Neuronal stem cell (in vitro differentiated cells): ENCODE measurements at regions not wholly inside any gene's neighbourhood (a gene's known extent, or its start where the extent isn't known, plus 50 kb on each side); places are given as distances from the start of the nearest gene placed in this dataset.
"Not testable (repeated sequence)": the region's sequence is repeated elsewhere in the genome, so short reads cannot be mapped to it uniquely, and the experiment has no call there.

Experiments used
- DNase-seq: peaks from one replicate; pipeline ENCODE4 v3.0.0-alpha.2; 2013; ENCODE audit warnings: low spot score
- H2AFZ ChIP-seq: one replicate; pipeline ENCODE4 v1.6.1; 2013; ENCODE audit warnings: mild to moderate bottlenecking, low read length, inconsistent platforms
- H2AK5ac ChIP-seq: 2 replicates; pipeline ENCODE4 v1.6.1; 2013; ENCODE audit warnings: low read depth, mild to moderate bottlenecking, inconsistent platforms, low read length, moderate library complexity, mixed read lengths
- H2BK120ac ChIP-seq: 2 replicates; pipeline ENCODE4 v1.6.1; 2013; ENCODE audit warnings: low read depth, mild to moderate bottlenecking, inconsistent platforms, low read length, moderate library complexity, mixed read lengths
- H2BK12ac ChIP-seq: one replicate; pipeline ENCODE4 v1.6.1; 2013; ENCODE audit warnings: low read length, inconsistent platforms
- H2BK15ac ChIP-seq: 2 replicates; pipeline ENCODE4 v1.6.1; 2013; ENCODE audit warnings: mild to moderate bottlenecking, low read length, inconsistent platforms, mixed read lengths
- H2BK5ac ChIP-seq: one replicate; pipeline ENCODE4 v1.6.1; 2013; ENCODE audit warnings: inconsistent platforms, mild to moderate bottlenecking, low read length, moderate library complexity
- H3K14ac ChIP-seq: one replicate; pipeline ENCODE4 v1.6.1; 2013; ENCODE audit warnings: low read length, inconsistent platforms
- H3K18ac ChIP-seq: 2 replicates; pipeline ENCODE4 v1.6.1; 2013; ENCODE audit warnings: low read length, inconsistent platforms
- H3K23ac ChIP-seq: 2 replicates; pipeline ENCODE4 v1.6.1; 2013; ENCODE audit warnings: low read depth, mild to moderate bottlenecking, mixed read lengths, low read length, inconsistent platforms; ENCODE audit not compliant: poor library complexity
- H3K27ac ChIP-seq: replicated peaks from 3 replicates; pipeline ENCODE4 v1.5.1; 2013; ENCODE audit warnings: low read length, inconsistent platforms
- H3K27me3 ChIP-seq, 3 experiments: 2 replicates each; pipeline ENCODE4 v1.6.1; 2013; ENCODE audit warnings: low read length in 3 of 3, mild to moderate bottlenecking in 2 of 3, inconsistent platforms in 1 of 3, low read depth in 1 of 3, mixed read lengths in 1 of 3, moderate library complexity in 1 of 3; ENCODE audit not compliant: control insufficient read depth in 3 of 3, insufficient read depth in 3 of 3
- H3K36me3 ChIP-seq, 2 donors: replicated peaks in 1 of 2; 2 replicates each; pipeline ENCODE4 v1.6.1; 2013; ENCODE audit warnings: low read length in 2 of 2; ENCODE audit not compliant: control insufficient read depth in 2 of 2, insufficient read depth in 2 of 2
- H3K4ac ChIP-seq: 2 replicates; pipeline ENCODE4 v1.6.1; 2013; ENCODE audit warnings: inconsistent platforms, mild to moderate bottlenecking, low read length, moderate library complexity
- H3K4me1 ChIP-seq, 2 donors: 1 replicate in 1 of 2; 2 replicates in 1 of 2; pipeline ENCODE4 v1.6.1; 2013; ENCODE audit warnings: low read length in 2 of 2, low read depth in 1 of 2; ENCODE audit not compliant: control insufficient read depth in 2 of 2, insufficient read depth in 1 of 2
- H3K4me2 ChIP-seq: one replicate; pipeline ENCODE4 v1.6.1; 2013; ENCODE audit warnings: mild to moderate bottlenecking, low read length, inconsistent platforms; ENCODE audit not compliant: insufficient read depth, poor library complexity, severe bottlenecking
- H3K4me3 ChIP-seq, 2 donors: 2 replicates each; pipeline ENCODE4 v1.5.1; 2013; ENCODE audit warnings: low read length in 2 of 2, mild to moderate bottlenecking in 2 of 2, inconsistent platforms in 1 of 2, moderate library complexity in 1 of 2
- H3K79me1 ChIP-seq: one replicate; pipeline ENCODE4 v1.6.1; 2013; ENCODE audit warnings: low read depth, mild to moderate bottlenecking, inconsistent platforms, low read length, moderate library complexity
- H3K9ac ChIP-seq: one replicate; pipeline ENCODE4 v1.6.1; 2013; ENCODE audit warnings: mild to moderate bottlenecking, low read depth, low read length, inconsistent platforms; ENCODE audit not compliant: poor library complexity
- H3K9me3 ChIP-seq, 2 donors: replicated peaks in 1 of 2; 2 replicates each; pipeline versions ENCODE3 to v1.6.1; 2013; ENCODE audit warnings: low read length in 2 of 2, mild to moderate bottlenecking in 2 of 2, inconsistent platforms in 1 of 2, low read depth in 1 of 2, mixed read lengths in 1 of 2, moderate library complexity in 1 of 2; ENCODE audit not compliant: control insufficient read depth in 2 of 2, insufficient read depth in 1 of 2
- H4K8ac ChIP-seq: one replicate; pipeline ENCODE4 v1.6.1; 2013; ENCODE audit warnings: low read depth, mild to moderate bottlenecking, inconsistent platforms, low read length, moderate library complexity
- H4K91ac ChIP-seq: one replicate; pipeline ENCODE4 v1.6.1; 2013; ENCODE audit warnings: low read length, low read depth, mild to moderate bottlenecking, inconsistent platforms; ENCODE audit not compliant: poor library complexity
- WGBS, 2 donors: extraction: QIAGEN DNeasy Blood & Tissue Kit; methylation state at CpG; one replicate each; pipeline ENCODE4 v1.1.7; 2013; ENCODE audit warnings: missing lambda C conversion rate in 2 of 2, mixed read lengths in 1 of 2; ENCODE audit not compliant: insufficient read length in 2 of 2, insufficient replicate concordance in 1 of 2; ENCODE audit errors: extremely low coverage in 2 of 2; 5-methylcytosine and 5-hydroxymethylcytosine counted together

DNA sequence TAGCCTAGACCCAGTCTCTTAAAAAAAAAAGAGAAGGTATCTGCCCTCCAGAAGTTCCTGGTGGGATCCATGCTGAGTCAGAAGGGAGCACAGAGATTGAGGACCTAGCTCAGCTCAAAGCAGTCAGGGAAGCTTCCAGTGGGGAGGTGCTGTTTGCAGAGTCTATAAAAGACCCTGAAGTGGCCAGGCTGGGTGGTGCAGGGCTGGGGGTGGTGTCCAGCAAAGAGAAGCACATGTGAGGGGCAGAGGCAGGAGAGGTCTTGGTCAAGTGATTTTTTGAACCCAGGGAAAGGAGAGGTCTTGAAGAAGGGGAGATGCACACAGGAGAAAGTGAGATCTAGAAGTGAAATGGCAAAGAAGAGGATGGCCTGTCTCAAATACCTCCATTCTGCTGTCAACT is 130.4 kb upstream of the PODXL start:
- Histone ChIP-seq H3K9me3 (no peaks in the 10 kb centered on the region), H3K9ac (no peak overlapping the region), H3K4ac (no peak overlapping the region), H3K14ac (no peak overlapping the region), H3K36me3 (no peaks in the 10 kb centered on the region), H2AFZ (no peak overlapping the region), H3K18ac (no peak overlapping the region), H3K4me2 (no peak overlapping the region), H4K91ac (no peak overlapping the region), H4K8ac (no peak overlapping the region), H2BK120ac (no peak overlapping the region), H3K27ac (no peak overlapping the region), H3K27me3 (peaks cover 0 to 26% (median 0%) of the 10 kb centered on the region in 3 experiments), H2AK5ac (no peak overlapping the region), H3K4me3 (no peak overlapping the region), H3K23ac (no peak overlapping the region), H3K79me1 (no peaks in the 10 kb centered on the region), H3K4me1 (peaks cover 0 to 2% of the 10 kb centered on the region in 2 donors), H2BK12ac (no peak overlapping the region), H2BK5ac (no peak overlapping the region), H2BK15ac (no peak overlapping the region)
- no peak for DNase-seq

DNA sequence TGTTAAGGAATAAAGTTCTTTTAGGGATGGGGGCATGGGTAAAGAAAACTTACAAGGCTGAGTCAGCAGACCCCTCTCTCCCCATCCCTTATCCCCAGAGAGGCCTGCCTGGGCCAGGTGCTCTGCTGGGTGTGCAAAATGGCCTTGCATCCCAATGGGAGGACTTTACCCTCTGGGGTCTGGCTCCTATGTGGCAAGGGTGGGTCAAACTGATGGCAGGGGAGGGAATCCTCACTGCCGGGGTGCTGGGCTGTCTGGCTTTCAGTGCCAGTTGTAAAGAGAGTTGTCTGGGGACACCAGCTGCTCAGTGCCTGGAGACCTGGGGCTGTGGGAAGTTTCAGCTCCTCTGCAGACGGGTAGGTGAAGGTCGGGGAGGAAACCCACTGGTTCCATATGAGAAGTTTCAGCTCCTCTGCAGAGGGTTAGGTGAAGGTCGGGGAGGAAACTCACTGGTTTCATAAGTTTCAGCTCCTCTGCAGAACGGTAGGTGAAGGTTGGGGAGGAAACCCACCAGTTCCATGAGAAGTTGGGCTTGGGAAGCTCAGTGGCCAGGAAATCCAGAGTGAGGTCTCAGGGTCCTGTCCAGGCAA is 127.2 kb upstream of the PODXL start:
- H3K9me3 ChIP-seq, result no peaks in the 10 kb centered on the region
- H2BK120ac ChIP-seq, result no peak overlapping the region
- no peak overlapping the region for H3K27ac ChIP-seq
- H2AFZ ChIP-seq, result no peak overlapping the region
- H3K36me3 ChIP-seq, result no peaks in the 10 kb centered on the region
- no peak for DNase-seq
- no peak overlapping the region for H2BK12ac ChIP-seq
- no peak overlapping the region for H3K9ac ChIP-seq
- no peak overlapping the region for H4K91ac ChIP-seq
- H3K27me3 ChIP-seq, result peaks cover 0 to 17% (median 0%) of the 10 kb centered on the region in 3 experiments
- no peak overlapping the region for H2AK5ac ChIP-seq
- no peaks in the 10 kb centered on the region for H3K79me1 ChIP-seq
- no peak overlapping the region for H2BK15ac ChIP-seq
- H3K4ac ChIP-seq, result no peak overlapping the region
- no peak overlapping the region for H4K8ac ChIP-seq
- WGBS, 2 donors, result no CpG with 5 or more reads among the region's 5 CpGs
- H3K14ac ChIP-seq, result no peak overlapping the region
- H3K23ac ChIP-seq, result no peak overlapping the region
- H3K4me2 ChIP-seq, result no peak overlapping the region
- no peak overlapping the region for H3K18ac ChIP-seq
- H3K4me1 ChIP-seq, result no peaks in the 10 kb centered on the region
- H3K4me3 ChIP-seq, result no peak overlapping the region
- no peak overlapping the region for H2BK5ac ChIP-seq

DNA sequence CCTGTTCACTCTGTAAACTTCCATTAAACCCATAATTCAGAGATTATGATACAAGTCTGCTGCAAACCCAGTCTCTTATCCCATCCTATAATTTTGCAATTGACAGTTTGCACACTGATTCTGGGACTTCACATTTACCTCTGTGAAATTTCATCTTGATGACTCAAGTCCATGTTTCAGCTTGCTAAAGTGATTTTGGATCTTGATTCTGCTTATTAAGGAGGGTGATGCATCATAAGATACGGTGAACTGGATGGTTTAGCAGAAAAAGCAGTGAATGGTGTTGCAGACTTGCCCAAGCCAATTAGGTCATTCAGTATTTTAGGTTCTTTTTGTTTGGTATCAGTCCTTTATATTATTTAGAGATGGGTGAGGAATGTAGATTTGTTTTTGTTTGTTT is 125.5 kb upstream of the PODXL start:
- Histone ChIP-seq H3K9me3 (no peaks in the 10 kb centered on the region), H3K14ac (no peak overlapping the region), H2BK15ac (no peak overlapping the region), H4K91ac (no peak overlapping the region), H2AFZ (no peak overlapping the region), H2BK12ac (no peak overlapping the region), H2BK5ac (no peak overlapping the region), H3K79me1 (no peaks in the 10 kb centered on the region), H2AK5ac (no peak overlapping the region), H3K9ac (no peak overlapping the region), H3K27ac (no peak overlapping the region), H3K4me2 (no peak overlapping the region), H3K18ac (no peak overlapping the region), H3K4me1 (no peaks in the 10 kb centered on the region), H3K4ac (no peak overlapping the region), H3K27me3 (peaks cover 0 to 10% (median 0%) of the 10 kb centered on the region in 3 experiments), H3K36me3 (no peaks in the 10 kb centered on the region), H3K4me3 (no peak overlapping the region), H4K8ac (no peak overlapping the region), H3K23ac (no peak overlapping the region), H2BK120ac (no peak overlapping the region)
- no peak for DNase-seq
- no CpG with 5 or more reads among the region's 1 CpG for WGBS, 2 donors

DNA sequence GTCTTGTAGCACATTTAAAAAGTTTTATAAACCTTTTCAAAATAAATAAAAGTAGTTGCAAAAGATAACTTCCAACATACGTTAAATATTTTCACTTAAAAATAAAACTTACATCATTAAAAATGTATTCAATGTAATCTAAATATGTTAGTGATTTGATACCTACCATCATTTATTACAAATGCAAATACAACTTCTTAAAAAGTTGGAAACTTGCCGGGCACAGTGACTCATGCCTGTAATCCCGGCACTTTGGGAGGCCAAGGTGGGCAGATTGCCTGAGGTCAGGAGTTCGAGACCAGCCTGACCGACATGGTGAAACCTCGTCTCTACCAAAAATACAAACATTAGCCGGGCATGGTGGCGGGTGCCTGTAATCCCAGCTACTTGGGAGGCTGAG is 122.6 kb upstream of the PODXL start:
- not testable (repeated sequence) for H3K4me3 ChIP-seq, H3K79me1 ChIP-seq, H3K23ac ChIP-seq, H3K4me1 ChIP-seq, H2BK15ac ChIP-seq, H2BK120ac ChIP-seq, H3K36me3 ChIP-seq, H3K27me3 ChIP-seq, H2BK12ac ChIP-seq, H4K8ac ChIP-seq, H2AK5ac ChIP-seq, H3K4me2 ChIP-seq, H3K27ac ChIP-seq, H3K9ac ChIP-seq, H2BK5ac ChIP-seq, H4K91ac ChIP-seq, H3K18ac ChIP-seq, H3K9me3 ChIP-seq, DNase-seq, H3K14ac ChIP-seq, H3K4ac ChIP-seq, H2AFZ ChIP-seq
- WGBS, 2 donors, result 100% methylated on average over 1 of the region's 8 CpGs; no CpG with 5 or more reads in 1 of the 2 donors
